H1 (cell line): ENCODE measurements at regions not wholly inside any gene's neighbourhood (a gene's known extent, or its start where the extent isn't known, plus 50 kb on each side); places are given as distances from the start of the nearest gene placed in this dataset.

Experiments used
- ATF3 ChIP-seq: IDR thresholded peaks from 2 replicates; pipeline ENCODE4 v1.6.1; 2011; ENCODE audit warnings: low read depth, mild to moderate bottlenecking, low read length; ENCODE audit not compliant: insufficient read depth
- CHD7 ChIP-seq: fragments of 300-600 bp; sonication (generic); IDR thresholded peaks from 2 replicates; pipeline ENCODE4 v1.7.1; 2012; ENCODE audit warnings: low read length, moderate library complexity, mild to moderate bottlenecking, inconsistent platforms; ENCODE audit not compliant: insufficient replicate concordance
- CTBP2 ChIP-seq: IDR thresholded peaks from 2 replicates; pipeline ENCODE4 v1.7.0; 2011; ENCODE audit warnings: borderline replicate concordance, mild to moderate bottlenecking, moderate library complexity, mixed read lengths, low read length; ENCODE audit not compliant: insufficient read depth, insufficient read length
- KDM5A ChIP-seq: fragments of 200-600 bp; IDR thresholded peaks from 2 replicates; pipeline ENCODE4 v1.7.1; 2012; ENCODE audit warnings: mild to moderate bottlenecking, low read length, inconsistent platforms, mixed read lengths
- NANOG ChIP-seq: IDR thresholded peaks from 2 replicates; pipeline ENCODE4 v1.6.1; 2011; ENCODE audit warnings: low read length, low read depth, mild to moderate bottlenecking, inconsistent platforms; ENCODE audit not compliant: insufficient read depth, poor library complexity, severe bottlenecking
- PHF8 ChIP-seq: fragments of 200-600 bp; sonication (generic); conservative IDR thresholded peaks from 2 replicates; pipeline ENCODE4 v1.7.1; 2012; ENCODE audit warnings: low read depth, mild to moderate bottlenecking, inconsistent platforms, low read length, moderate library complexity
- POLR2AphosphoS5 ChIP-seq: IDR thresholded peaks from 2 replicates; pipeline ENCODE4 v1.6.1; 2011; ENCODE audit warnings: low read depth, low read length
- YY1 ChIP-seq: IDR thresholded peaks from 2 replicates; pipeline ENCODE4 v1.6.1; 2011; ENCODE audit warnings: low read depth, mild to moderate bottlenecking, low read length

- TF ChIP-seq CHD7: no peak
- TF ChIP-seq PHF8: no peak
- no peak for TF ChIP-seq KDM5A
- no peak for TF ChIP-seq POLR2AphosphoS5
- TF ChIP-seq CTBP2: no peak
- no peak for TF ChIP-seq YY1
- TF ChIP-seq ATF3: no peak
- TF ChIP-seq NANOG: no peak
These were observed 163.4 kb downstream of the SNX18 start (continued) for GRCh38 chr5:54680998-54681397.
